HG03025 (cell line): ENCODE measurements at regions not wholly inside any gene's neighbourhood (a gene's known extent, or its start where the extent isn't known, plus 50 kb on each side); places are given as distances from the start of the nearest gene placed in this dataset.
"Not testable (repeated sequence)": the region's sequence is repeated elsewhere in the genome, so short reads cannot be mapped to it uniquely, and the experiment has no call there.

Experiments
- ATAC-seq: cut with Tn5 transposase; IDR thresholded peaks from one replicate; pipeline ENCODE4 v1.9.1; 2021; ENCODE audit warnings: mild to moderate bottlenecking, moderate library complexity; ENCODE audit not compliant: unreplicated experiment, low FRiP score

DNA sequence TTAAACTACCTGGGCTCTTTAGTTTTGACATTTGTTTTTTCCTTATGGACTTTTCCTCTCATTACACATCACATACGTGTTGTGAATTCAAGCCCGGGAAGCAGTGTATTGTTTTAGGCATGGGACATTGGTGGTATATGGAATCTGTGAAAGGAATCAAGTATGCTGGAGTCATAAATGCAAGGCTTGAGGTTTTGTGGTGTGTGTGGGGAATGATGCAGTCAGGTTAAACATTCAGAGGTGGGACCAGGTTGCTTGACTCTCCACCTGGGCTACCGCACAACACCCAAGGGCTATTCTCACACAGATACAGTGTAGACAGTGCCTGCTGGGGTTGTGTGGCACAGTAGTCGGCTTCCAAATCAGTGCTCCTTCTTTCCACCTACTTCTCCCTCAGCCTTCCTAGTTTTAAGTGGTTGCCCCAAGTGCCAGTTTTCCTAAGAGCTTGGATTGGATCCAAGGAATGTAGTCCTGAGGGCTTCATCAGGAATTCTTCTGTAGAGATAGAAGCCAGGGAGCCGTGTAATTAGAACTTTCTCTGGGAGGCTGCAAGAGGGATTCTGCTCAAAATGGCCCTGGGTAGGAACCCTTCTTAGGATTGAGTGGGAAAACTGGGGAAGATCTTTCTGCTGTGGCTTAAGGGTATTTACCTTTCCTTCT lies 243.7 kb downstream of the C12orf75 start:
- ATAC-seq = no peak

DNA sequence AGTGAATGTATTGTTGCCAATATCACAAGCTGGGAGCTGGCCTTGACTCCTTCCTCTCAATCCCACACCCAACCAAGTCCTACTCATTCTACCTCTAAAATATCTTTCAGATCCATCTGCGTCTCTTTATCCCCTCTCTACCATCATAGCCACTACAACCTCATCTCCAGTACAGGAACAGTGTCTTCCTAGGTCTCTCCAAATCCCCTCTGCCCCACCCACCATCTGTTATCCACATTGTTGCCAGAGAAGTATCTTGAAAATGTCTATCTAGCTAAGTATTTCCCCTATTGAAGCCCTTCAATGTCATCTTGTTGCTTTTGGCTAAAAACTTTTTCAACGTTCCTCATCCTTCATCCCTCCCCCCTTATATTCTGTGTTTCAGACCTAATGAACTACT lies 244.7 kb downstream of the C12orf75 start:
- ATAC-seq = no peak

DNA sequence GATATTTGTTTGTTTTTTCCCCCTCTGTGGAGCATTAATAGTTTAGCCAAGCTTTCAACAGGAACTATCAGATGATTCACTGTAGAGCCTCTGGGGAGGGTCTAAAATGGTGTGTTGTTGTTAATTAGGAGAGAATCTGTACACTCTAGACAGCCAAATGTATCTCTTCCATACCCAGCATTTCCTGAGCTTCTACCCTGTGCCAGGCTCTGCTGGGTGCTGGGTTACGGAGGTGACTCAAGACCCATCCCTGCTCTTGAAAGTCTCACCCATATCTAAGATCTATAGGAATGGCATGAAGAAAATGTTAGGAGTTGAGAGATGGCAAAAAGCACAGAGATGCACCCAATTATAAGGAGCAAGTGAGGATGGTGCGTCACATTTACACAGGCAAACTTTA lies 245.8 kb downstream of the C12orf75 start:
- no peak for ATAC-seq

DNA sequence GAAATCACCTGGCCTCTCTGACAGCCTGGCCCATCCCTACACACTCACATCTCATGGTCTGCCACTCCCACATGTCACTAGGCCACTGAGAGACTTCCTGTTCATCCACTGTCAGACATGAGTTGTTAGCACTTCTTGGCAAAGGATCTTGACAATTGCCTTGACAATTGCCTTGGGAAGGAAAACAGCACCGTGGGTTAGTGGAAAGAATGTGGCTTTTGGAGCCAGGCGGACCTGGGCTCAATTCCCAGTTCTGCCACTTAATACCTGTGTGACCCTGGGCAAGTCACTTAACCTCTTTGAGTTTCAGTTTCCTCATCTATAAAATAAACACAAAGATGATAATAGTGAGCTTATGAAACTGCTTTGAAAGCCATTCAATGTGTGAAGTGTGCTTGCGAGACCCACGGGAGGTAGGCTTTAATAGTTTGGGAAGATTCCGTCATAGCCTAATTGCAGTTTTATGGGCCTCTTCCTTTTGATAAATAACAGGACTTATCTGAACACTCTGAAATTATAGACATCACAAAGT lies 250.4 kb downstream of the C12orf75 start:
- no peak for ATAC-seq

DNA sequence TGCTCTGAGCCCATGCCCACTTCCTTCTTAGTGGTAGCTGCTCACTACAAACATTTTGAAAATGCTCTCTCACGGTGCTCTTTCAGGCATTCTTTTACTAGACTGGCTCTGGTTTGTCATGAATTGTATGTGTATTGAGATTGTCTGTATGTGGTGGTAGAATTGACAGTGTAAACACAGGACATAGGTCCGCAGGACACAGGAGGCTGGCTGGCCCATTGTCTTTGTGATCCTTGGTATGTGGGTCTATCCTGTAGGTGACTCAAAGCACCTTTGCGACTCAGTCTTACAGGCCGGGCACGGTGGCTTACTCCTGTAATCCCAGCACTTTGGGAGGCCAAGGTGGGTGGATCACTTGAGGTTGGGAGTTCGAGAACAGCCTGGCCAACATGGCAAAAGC lies 250.9 kb downstream of the C12orf75 start:
- ATAC-seq = no peak

DNA sequence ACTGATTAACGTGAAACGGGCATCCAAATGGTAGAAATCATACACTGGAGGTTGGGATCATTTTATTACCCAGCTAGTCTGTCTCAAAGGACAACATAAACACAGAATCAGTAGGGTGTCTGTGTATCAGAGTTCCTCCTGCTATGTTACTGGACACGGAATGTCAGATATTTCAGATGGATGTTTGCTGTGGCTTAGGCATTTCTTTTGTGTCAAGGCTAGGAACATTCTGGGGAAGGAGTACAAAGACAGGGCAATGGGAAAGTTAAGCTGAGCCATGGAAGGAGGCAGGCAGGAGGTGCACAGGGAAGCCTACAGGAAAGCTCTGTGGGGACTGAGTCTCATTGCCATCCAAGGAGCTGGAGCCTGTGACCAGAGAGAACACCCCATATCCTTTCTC lies 254.6 kb downstream of the C12orf75 start:
- ATAC-seq = no peak

DNA sequence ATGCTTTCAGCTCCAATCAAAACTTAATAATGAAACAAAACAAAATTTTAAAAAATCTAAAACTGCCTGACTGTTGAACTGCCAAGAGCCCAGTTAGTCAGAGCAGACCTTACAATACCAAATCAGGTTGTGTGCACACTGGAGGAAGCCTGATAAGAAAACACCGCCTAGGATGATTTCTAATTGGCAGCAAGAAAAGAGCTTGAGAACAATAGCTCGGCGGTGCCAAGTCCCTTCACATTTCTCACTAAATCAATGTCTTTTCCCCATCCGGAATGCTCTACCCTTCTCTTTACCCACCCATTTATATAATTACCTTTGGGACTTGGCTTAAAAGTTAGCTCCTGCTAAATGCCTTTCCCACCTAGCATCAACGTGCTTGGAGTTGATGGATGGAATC lies 256.7 kb downstream of the C12orf75 start:
- no peak for ATAC-seq

DNA sequence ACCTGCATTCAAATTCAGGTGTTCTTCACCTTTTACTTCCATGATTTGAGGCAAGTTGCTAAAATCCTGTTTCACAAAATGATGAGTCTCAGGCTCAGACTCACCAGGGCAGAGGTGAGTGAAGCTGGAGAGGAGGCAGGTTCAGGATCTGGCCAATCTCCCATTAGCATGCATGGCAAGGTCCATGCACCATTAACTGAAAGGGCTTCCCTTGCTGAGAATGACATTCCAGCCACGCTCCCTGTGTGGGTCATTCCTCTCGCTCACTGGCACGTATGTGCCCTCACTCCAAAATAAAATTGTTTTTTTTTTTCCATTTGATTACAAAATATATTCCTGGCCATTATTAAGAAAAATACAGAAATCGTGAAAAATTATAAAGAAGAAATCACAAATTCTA lies 257.6 kb downstream of the C12orf75 start:
- no peak for ATAC-seq

DNA sequence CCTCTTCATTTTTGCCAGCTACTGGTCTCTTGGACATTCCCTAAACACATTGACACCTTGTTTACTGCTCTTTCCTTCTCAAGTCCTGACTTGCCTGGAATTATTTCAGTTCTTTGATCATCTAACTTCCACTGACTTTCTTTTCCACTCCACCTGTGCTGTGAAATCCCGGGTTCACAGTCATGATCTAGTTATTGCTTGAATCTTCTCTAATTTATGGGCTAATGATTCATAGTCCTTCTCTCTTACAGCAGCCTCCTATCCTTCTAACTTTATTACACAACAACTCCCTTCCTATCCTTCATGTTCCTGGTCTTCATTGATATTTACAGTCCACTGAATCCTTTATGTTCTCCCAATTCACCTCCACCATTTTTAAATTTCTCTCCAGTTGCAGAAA lies 260.1 kb downstream of the C12orf75 start:
- no peak for ATAC-seq

DNA sequence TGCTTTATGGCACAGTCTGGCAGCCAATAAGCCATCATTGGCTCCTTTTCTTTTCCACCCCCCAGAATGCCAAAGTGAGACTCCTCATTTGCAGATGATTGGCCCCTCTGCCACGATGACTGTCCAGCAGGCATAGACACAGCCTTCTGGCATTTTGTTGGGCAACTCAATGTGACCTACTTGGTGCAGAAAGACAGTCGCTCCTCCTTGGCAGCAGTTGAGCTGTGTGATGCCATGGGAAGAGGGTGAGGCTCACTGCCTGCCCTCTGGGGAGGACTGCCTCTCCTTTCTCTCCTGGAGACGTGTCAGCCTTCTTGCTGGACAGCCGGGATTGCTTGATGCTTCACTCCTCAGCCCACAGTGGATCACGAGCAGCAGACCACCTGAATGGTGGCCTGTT lies 264.9 kb downstream of the C12orf75 start:
- no peak for ATAC-seq

DNA sequence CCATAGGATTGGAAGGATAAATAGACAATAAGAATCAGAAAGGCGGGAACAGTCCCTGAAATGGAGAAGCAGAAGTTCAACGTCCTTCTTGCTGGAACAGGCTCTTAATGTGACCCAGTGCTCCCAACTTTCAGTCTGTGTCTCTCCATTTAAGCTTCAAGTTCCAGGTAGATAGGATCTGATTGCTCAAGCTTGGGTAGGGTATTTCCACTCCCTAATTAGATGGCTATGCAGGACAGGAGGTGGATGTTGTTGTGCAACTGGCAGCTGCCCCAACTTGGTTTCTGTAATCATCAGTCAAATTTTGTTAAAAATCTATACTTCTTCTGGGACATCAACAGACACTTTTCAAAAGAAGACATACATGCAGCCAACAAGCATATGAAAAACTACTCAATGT lies 266.2 kb downstream of the C12orf75 start:
- no peak for ATAC-seq

DNA sequence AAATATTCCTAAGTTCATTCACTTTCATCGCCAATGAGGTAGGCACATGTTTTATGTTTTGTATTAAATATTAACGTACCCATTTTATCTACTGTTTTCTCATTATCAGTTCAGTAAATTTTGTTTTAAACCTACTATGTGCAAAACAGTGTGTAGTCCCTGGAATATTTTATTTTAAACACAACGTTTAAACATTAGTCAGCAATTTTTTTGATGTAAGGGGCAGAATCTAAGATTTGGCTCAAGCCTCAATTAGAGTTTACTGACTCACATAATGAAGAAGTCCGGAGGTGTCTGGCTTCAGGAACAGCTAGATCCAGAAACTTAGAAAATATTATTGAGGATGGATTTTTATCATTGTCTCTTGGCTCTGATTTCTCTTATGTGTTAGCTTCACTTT lies 267.5 kb downstream of the C12orf75 start:
- no peak for ATAC-seq

DNA sequence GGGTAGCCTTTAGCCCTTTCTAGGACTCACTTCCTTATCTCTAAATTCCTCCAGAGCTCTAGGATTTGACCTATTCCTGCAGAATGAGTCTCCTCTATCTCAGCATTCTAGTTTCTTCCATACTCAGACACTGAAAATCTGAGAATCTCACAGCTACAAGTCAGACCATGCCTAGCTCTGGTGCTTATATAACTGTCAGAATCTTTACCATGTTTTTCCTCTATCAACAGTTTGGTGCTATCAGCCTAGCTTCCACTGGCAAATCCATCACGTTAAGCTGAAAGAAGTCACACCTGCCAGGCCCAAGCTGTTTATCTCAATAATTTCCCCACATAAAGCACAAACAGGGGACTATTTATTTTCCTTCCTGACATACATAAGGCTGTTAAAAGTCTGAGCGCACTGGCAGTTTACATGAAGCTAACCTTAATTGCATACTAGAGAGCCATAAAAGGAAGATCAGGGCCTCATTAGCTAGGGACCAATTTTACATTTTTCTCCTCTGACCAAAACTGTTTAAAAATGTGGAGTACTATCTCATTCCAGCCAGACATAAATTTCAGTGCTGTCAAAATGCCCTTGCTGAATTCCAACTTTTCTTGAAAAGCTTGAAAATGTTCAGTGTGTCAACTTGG lies 270.5 kb downstream of the C12orf75 start:
- ATAC-seq = no peak

DNA sequence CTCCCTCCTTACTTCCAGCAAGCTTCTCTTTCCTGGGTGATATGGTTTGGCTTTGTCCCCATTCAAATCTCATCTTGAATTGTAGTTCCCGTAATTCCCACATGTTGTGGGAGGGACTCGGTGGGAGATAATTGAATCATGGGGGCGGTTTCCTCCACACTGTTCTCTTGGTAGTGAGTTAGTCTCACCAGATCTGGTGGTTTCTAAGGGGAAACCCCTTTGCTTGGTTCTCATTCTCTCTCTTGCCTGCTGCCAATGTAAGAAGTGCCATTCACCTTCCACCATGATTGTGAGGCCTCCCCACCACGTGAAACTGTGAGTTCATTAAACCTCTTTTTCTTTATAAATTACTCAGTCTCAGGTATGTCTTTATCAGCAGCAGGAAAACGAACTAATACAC lies 271.8 kb downstream of the C12orf75 start:
- ATAC-seq = not testable (repeated sequence)

DNA sequence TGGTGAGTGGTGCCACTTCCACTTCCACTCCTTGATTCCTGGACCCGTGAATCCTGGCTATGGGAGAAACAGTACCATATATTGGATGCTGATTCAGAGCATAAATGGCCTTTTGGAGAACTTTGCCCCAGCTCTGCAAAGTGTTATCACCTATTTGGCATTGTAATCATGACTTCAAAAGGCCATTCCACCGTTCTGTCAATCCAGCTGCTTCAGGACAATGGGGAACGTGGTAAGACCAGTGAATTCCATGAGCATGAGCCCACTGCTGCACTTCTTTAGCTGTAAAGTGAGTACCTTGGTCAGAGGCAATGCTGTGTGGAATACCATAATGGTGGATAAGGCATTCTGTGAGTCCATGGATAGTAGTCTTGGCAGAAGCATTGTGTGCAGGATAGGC lies 273.8 kb downstream of the C12orf75 start:
- not testable (repeated sequence) for ATAC-seq

DNA sequence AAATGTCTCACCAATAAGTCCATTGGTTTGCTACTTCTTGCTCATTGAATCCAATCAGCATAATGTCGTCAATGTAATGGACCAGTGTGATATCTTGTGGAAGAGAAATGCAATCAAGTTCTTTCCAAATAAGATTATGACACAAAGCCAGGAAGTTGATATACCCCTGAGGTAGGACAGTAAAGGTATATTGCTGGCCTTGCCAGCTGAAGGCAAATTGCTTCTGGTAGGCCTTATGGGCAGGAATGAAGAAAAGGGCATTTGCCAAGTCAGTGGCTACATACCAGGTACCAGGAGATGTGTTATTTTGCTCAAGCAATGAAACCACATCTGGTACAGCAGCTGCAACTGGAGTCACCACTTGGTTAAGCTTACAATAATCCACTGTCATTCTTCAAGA lies 276.1 kb downstream of the C12orf75 start:
- not testable (repeated sequence) for ATAC-seq

DNA sequence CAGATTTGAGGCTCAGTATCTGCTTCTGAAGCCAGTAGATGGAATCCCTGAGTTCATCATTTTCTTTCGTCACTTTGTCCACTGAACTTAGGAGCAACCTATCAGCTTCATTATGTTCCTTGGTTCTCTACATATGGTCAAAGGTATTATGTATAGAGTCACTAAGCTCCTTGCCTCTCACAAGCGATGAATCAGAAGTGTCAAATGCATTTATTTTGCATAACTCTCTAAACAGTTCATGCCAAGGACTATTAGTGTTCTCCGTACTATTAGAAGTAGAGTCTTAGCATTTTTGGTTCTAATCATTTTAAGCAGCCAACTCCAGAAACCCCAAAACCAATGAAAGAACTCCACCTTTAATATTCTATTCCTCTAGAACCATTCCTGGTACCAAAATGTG lies 278.5 kb downstream of the C12orf75 start:
- not testable (repeated sequence) for ATAC-seq

DNA sequence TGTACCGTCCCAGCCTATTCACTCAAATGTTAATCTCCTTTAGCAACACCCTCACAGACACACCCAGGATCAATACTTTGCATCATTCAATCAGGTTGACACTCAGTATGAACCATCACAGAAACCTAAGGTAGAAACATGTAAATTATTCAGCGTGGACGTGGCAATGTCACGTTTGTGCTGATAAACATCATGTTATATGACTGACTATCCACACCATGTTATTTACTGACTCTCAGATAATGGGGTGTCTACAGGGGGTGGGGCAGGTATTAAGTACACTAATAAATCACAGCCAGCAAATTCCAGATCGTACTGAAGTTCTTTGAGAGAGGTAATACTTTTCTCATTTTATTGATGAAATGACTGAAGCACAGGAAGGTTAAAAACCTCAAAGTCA lies 280.0 kb downstream of the C12orf75 start:
- no peak for ATAC-seq

DNA sequence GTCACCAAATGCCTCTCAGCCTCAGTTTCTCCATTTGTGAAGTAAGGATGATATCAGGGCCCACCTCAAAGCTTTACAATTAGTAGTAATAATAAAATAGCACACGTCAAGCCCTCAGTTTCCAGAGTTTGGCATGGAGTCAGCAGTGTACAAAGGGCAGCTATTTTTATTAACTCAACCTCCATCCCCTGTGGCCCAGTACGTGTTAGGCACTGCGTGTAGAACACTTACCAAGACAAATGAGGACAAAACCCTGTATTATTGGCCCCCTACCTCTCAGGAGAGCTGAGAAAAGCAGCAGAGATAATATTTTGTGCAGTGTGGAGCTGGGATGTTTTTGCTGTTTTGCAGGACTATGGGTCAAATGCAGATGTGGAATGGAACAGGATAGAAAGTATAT lies 280.8 kb downstream of the C12orf75 start:
- ATAC-seq = no peak

DNA sequence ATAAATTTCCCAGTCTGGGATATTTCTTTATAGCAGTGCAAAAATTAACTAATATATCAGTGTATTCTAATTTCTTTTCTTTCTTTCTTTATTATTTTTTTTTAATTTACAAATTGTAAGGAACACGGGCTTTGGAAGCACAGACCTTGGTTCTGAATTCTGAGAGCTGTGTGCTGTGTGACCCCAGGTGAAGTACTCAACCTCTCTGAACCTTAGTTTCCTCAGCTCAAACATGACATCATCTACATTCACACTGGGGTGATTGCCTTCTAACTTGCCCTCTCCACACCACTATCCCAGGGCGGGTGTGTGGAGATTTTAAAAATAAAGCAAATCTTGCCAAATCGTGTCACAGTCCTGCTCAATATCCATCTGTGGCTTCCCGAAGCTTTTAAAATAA lies 282.8 kb downstream of the C12orf75 start:
- ATAC-seq = no peak

DNA sequence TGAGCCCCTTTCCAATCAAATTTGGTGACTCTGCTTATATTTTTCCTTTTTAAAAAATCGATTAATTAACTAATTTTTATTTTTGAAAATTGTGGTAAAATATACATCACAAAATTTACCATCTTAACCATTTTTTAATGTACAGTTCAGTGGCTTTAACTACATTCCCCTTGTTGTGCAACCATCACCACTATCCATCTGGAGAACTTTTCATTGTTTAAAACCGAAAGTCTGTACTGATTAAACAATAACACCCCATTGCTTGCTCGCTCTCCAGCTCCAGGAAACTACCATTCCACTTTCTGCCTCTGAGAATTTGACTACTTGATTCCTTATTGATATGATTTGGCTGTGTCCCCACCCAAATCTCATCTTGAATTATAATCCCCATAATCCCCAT lies 283.4 kb downstream of the C12orf75 start:
- no peak for ATAC-seq

DNA sequence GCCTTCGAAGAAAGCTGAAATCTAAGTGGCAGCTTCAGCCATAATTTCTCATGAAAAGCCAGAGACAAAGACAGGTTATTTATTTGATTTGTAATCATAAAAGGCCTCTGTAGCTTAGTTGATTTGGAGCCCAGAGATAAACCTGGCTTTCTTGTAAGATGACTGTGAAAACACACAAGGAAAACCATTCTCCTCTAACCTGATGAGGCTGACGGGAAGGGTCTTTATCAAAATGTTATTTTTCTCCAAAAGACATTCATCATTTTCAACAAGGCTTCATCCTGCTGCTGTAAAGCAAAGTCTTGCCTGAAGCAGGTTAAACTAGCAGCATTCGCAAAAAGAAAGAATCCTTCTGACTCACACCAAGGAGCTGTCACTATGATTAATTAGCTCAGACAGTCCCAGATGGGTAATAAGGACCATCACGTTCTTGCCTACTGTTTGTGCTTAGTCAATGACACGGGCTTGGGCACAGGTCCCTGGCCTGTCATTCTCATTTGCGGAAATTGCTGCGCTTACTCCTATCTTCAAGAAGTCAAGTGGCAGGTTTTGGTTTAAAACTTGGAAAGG lies 286.6 kb downstream of the C12orf75 start:
- ATAC-seq = no peak
